NCI-H1930 (cell line): ENCODE measurements at regions not wholly inside any gene's neighbourhood (a gene's known extent, or its start where the extent isn't known, plus 50 kb on each side); places are given as distances from the start of the nearest gene placed in this dataset.

Source experiments
- DNase-seq, 2 experiments: peaks; one replicate each; lab custom pipeline; 2025; lab: John Stamatoyannopoulos, UW

- no peak for DNase-seq
Measured at GRCh38 chr9:80465556-80465955, 893.8 kb downstream of the TLE4 start.

GRCh38 chr9:80449513-80449912, 877.7 kb downstream of the TLE4 start:
- DNase-seq, result no peak

GRCh38 chr9:80448996-80449395, 877.2 kb downstream of the TLE4 start:
- no peak for DNase-seq

- DNase-seq, result peak; percentile 15 to 34
Measured at GRCh38 chr9:80447876-80448275, 876.1 kb downstream of the TLE4 start.

- no peak for DNase-seq
Measured at GRCh38 chr9:80440724-80441123, 869.0 kb downstream of the TLE4 start.

- no peak for DNase-seq
Measured at GRCh38 chr9:80437825-80438224, 866.1 kb downstream of the TLE4 start.

- no peak for DNase-seq
Measured at GRCh38 chr9:80437091-80437640, 865.4 kb downstream of the TLE4 start.

GRCh38 chr9:80435591-80435990, 863.8 kb downstream of the TLE4 start:
- DNase-seq, result peak in 1 of 2 experiments; percentile 8

GRCh38 chr9:80426992-80427391, 855.2 kb downstream of the TLE4 start:
- DNase-seq, result no peak

- no peak for DNase-seq
Measured at GRCh38 chr9:80417211-80417773, 845.5 kb downstream of the TLE4 start.

GRCh38 chr9:80410106-80410505, 838.3 kb downstream of the TLE4 start:
- DNase-seq, result no peak

- no peak for DNase-seq
Measured at GRCh38 chr9:80407220-80407619, 835.5 kb downstream of the TLE4 start.

GRCh38 chr9:80401243-80401642, 829.5 kb downstream of the TLE4 start:
- no peak for DNase-seq

GRCh38 chr9:80400624-80401230, 829.0 kb downstream of the TLE4 start:
- no peak for DNase-seq

GRCh38 chr9:80399606-80400005, 827.8 kb downstream of the TLE4 start:
- DNase-seq, result no peak

- DNase-seq, result no peak
Measured at GRCh38 chr9:80387828-80388227, 816.1 kb downstream of the TLE4 start.

- DNase-seq, result no peak
Measured at GRCh38 chr9:80385246-80385645, 813.5 kb downstream of the TLE4 start.

GRCh38 chr9:80383331-80383730, 811.6 kb downstream of the TLE4 start:
- no peak for DNase-seq

- DNase-seq, result no peak
Measured at GRCh38 chr9:80382211-80382891, 810.6 kb downstream of the TLE4 start.

GRCh38 chr9:80380301-80380700, 808.5 kb downstream of the TLE4 start:
- DNase-seq, result no peak

GRCh38 chr9:80378669-80379293, 807.0 kb downstream of the TLE4 start:
- no peak for DNase-seq

GRCh38 chr9:80376180-80376579, 804.4 kb downstream of the TLE4 start:
- DNase-seq, result no peak

- no peak for DNase-seq
Measured at GRCh38 chr9:80375477-80375876, 803.7 kb downstream of the TLE4 start.
